Central memory CD4-positive, alpha-beta T cell (primary cell): ENCODE measurements at regions not wholly inside any gene's neighbourhood (a gene's known extent, or its start where the extent isn't known, plus 50 kb on each side); places are given as distances from the start of the nearest gene placed in this dataset.
A peak's percentile ranks its signal among the peaks of the same experiment; 100 is the strongest.

Experiments
- DNase-seq: peaks from one replicate; pipeline ENCODE4 v3.0.0; 2022

GRCh38 chr18:24677011-24677410, 216.6 kb downstream of the HRH4 start:
- no peak for DNase-seq

- no peak for DNase-seq
Measured at GRCh38 chr18:24678107-24678506, 217.7 kb downstream of the HRH4 start.

GRCh38 chr18:24678626-24679025, 218.2 kb downstream of the HRH4 start:
- no peak for DNase-seq

- no peak for DNase-seq
Measured at GRCh38 chr18:24679062-24679461, 218.6 kb downstream of the HRH4 start.

- DNase-seq: no peak
Measured at GRCh38 chr18:24683925-24684324, 223.5 kb downstream of the HRH4 start.

- DNase-seq: no peak
Measured at GRCh38 chr18:24685254-24685959, 225.0 kb downstream of the HRH4 start.

- no peak for DNase-seq
Measured at GRCh38 chr18:24695168-24695567, 234.7 kb downstream of the HRH4 start.

- no peak for DNase-seq
Measured at GRCh38 chr18:24702001-24702515, 241.6 kb downstream of the HRH4 start.

GRCh38 chr18:24703316-24703715, 242.9 kb downstream of the HRH4 start:
- no peak for DNase-seq

GRCh38 chr18:24704946-24705630, 244.7 kb downstream of the HRH4 start:
- no peak for DNase-seq

GRCh38 chr18:24710474-24710873, 250.0 kb downstream of the HRH4 start:
- no peak for DNase-seq

- no peak for DNase-seq
Measured at GRCh38 chr18:24719791-24720190, 259.4 kb downstream of the HRH4 start.

- DNase-seq: no peak
Measured at GRCh38 chr18:24721388-24721787, 261.0 kb downstream of the HRH4 start.

- DNase-seq: no peak
Measured at GRCh38 chr18:24725644-24726415, 265.4 kb downstream of the HRH4 start.

GRCh38 chr18:24726727-24727492, 266.5 kb downstream of the HRH4 start:
- DNase-seq: peak; percentile 36

- no peak for DNase-seq
Measured at GRCh38 chr18:24727685-24728084, 267.2 kb downstream of the HRH4 start.

- DNase-seq: no peak
Measured at GRCh38 chr18:24731158-24731557, 270.7 kb downstream of the HRH4 start.

- DNase-seq: no peak
Measured at GRCh38 chr18:24731981-24732380, 271.5 kb downstream of the HRH4 start.

GRCh38 chr18:24734058-24734457, 273.6 kb downstream of the HRH4 start:
- no peak for DNase-seq

GRCh38 chr18:24735624-24736231, 275.3 kb downstream of the HRH4 start:
- no peak for DNase-seq

GRCh38 chr18:24736662-24737330, 276.4 kb downstream of the HRH4 start:
- no peak for DNase-seq

- no peak for DNase-seq
Measured at GRCh38 chr18:24740829-24741228, 280.4 kb downstream of the HRH4 start.
